ENCODE measurements at regions not wholly inside any gene's neighbourhood (a gene's known extent, or its start where the extent isn't known, plus 50 kb on each side); places are given as distances from the start of the nearest gene placed in this dataset.

GRCh38 chr18:69216321-69216720 is 184.4 kb upstream of the DOK6 start:
- no peak for DNase-seq (ENCODE audit: low read depth)

GRCh38 chr18:69217196-69218000 is 183.3 kb upstream of the DOK6 start:
- DNase-seq (ENCODE audit: low read depth), result no peak

GRCh38 chr18:69220529-69220928 is 180.2 kb upstream of the DOK6 start:
- no peak for DNase-seq (ENCODE audit: low read depth)

- DNase-seq (ENCODE audit: low read depth), result no peak
Observed at GRCh38 chr18:69222089-69222488, 178.6 kb upstream of the DOK6 start.

GRCh38 chr18:69226971-69227370 is 173.7 kb upstream of the DOK6 start:
- DNase-seq (ENCODE audit: low read depth), result no peak

GRCh38 chr18:69230204-69230603 is 170.5 kb upstream of the DOK6 start:
- no peak for DNase-seq (ENCODE audit: low read depth)

GRCh38 chr18:69233465-69234054 is 167.1 kb upstream of the DOK6 start:
- no peak for DNase-seq (ENCODE audit: low read depth)

- DNase-seq (ENCODE audit: low read depth), result no peak
Observed at GRCh38 chr18:69239849-69240674, 160.6 kb upstream of the DOK6 start.

- DNase-seq (ENCODE audit: low read depth), result no peak
Observed at GRCh38 chr18:69246027-69246426, 154.7 kb upstream of the DOK6 start.

GRCh38 chr18:69250305-69251151 is 150.2 kb upstream of the DOK6 start:
- DNase-seq (ENCODE audit: low read depth), result no peak

GRCh38 chr18:69257861-69258458 is 142.7 kb upstream of the DOK6 start:
- peak; percentile 69 for DNase-seq (ENCODE audit: low read depth)

GRCh38 chr18:69259282-69259681 is 141.4 kb upstream of the DOK6 start:
- DNase-seq (ENCODE audit: low read depth), result no peak

- no peak for DNase-seq (ENCODE audit: low read depth)
Observed at GRCh38 chr18:69261406-69261805, 139.3 kb upstream of the DOK6 start.

- DNase-seq (ENCODE audit: low read depth), result no peak
Observed at GRCh38 chr18:69265656-69266055, 135.0 kb upstream of the DOK6 start.

GRCh38 chr18:69267895-69268294 is 132.8 kb upstream of the DOK6 start:
- DNase-seq (ENCODE audit: low read depth), result no peak

- no peak for DNase-seq (ENCODE audit: low read depth)
Observed at GRCh38 chr18:69282371-69282770, 118.3 kb upstream of the DOK6 start.

- no peak for DNase-seq (ENCODE audit: low read depth)
Observed at GRCh38 chr18:69291044-69291443, 109.6 kb upstream of the DOK6 start.

GRCh38 chr18:69291755-69292154 is 108.9 kb upstream of the DOK6 start:
- DNase-seq (ENCODE audit: low read depth), result no peak

- no peak for DNase-seq (ENCODE audit: low read depth)
Observed at GRCh38 chr18:69300185-69300584, 100.5 kb upstream of the DOK6 start.

- no peak for DNase-seq (ENCODE audit: low read depth)
Observed at GRCh38 chr18:69308619-69309018, 92.1 kb upstream of the DOK6 start.

GRCh38 chr18:69326094-69326493 is 74.6 kb upstream of the DOK6 start:
- no peak for DNase-seq (ENCODE audit: low read depth)

- no peak for DNase-seq (ENCODE audit: low read depth)
Observed at GRCh38 chr18:69328086-69328485, 72.6 kb upstream of the DOK6 start.

Measured in HS-5 (cell line).